Bronchial epithelial cell (primary cell): ENCODE measurements at regions not wholly inside any gene's neighbourhood (a gene's known extent, or its start where the extent isn't known, plus 50 kb on each side); places are given as distances from the start of the nearest gene placed in this dataset.
A peak's percentile ranks its signal among the peaks of the same experiment; 100 is the strongest.

Experiments used
- DNase-seq: peaks from one replicate; pipeline ENCODE4 v3.0.0-alpha.2; 2010; ENCODE audit warnings: low read depth
- FAIRE-seq: peaks from 2 replicates; lab custom pipeline; 2011; peaks lifted over from hg19 to GRCh38; lab: Jason Lieb, UNC
- H3K27me3 ChIP-seq: 2 replicates; pipeline ENCODE4 v1.5.1; 2011; ENCODE audit warnings: low read length; ENCODE audit not compliant: control insufficient read depth, insufficient read depth
- H3K36me3 ChIP-seq: 2 replicates; pipeline ENCODE4 v1.5.1; 2011; ENCODE audit warnings: low read length; ENCODE audit not compliant: control insufficient read depth, insufficient read depth
- H3K4me3 ChIP-seq: 2 replicates; pipeline ENCODE4 v1.5.1; 2011; ENCODE audit warnings: mild to moderate bottlenecking, low read depth, low read length, control low read depth
- TF ChIP-seq, protein P1 (sequence below): IDR thresholded peaks from 2 replicates; pipeline ENCODE4 v1.5.1; 2011; ENCODE audit warnings: mild to moderate bottlenecking, moderate library complexity, low read length, control low read depth, inconsistent platforms; ENCODE audit not compliant: insufficient read depth, severe bottlenecking

- no peak for FAIRE-seq
- H3K4me3 ChIP-seq = no peak overlapping the region
- peaks cover 8% of the 10 kb centered on the region for H3K27me3 ChIP-seq
- DNase-seq = no peak
- TF ChIP-seq, protein P1, sequence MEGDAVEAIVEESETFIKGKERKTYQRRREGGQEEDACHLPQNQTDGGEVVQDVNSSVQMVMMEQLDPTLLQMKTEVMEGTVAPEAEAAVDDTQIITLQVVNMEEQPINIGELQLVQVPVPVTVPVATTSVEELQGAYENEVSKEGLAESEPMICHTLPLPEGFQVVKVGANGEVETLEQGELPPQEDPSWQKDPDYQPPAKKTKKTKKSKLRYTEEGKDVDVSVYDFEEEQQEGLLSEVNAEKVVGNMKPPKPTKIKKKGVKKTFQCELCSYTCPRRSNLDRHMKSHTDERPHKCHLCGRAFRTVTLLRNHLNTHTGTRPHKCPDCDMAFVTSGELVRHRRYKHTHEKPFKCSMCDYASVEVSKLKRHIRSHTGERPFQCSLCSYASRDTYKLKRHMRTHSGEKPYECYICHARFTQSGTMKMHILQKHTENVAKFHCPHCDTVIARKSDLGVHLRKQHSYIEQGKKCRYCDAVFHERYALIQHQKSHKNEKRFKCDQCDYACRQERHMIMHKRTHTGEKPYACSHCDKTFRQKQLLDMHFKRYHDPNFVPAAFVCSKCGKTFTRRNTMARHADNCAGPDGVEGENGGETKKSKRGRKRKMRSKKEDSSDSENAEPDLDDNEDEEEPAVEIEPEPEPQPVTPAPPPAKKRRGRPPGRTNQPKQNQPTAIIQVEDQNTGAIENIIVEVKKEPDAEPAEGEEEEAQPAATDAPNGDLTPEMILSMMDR = no peak
- H3K36me3 ChIP-seq = no peaks in the 10 kb centered on the region
Observed at GRCh38 chr11:119476666-119477331, 53.8 kb upstream of the THY1 start.

DNA sequence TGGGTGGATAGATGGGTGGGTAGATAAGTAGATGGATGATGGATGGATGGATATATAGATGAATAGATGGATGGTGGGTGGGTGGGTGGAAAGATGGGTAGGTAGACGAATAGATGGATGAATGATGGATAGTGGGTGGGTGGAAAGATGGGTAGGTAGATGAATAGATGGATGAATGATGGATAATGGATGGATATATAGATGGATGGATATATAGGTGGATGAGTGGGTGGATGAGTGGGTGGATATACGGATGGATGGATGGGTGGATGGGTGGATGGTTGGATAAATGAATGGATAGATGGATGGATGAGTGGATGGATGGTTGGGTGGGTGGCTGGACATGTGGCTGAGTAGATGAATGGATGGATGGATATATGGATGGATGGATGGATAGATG lies 53.1 kb upstream of the THY1 start:
- Histone ChIP-seq H3K27me3 (peaks cover 8% of the 10 kb centered on the region), H3K36me3 (no peaks in the 10 kb centered on the region), H3K4me3 (no peak overlapping the region)
- TF ChIP-seq, protein P1 = no peak
- no peak for DNase-seq
- FAIRE-seq = no peak

DNA sequence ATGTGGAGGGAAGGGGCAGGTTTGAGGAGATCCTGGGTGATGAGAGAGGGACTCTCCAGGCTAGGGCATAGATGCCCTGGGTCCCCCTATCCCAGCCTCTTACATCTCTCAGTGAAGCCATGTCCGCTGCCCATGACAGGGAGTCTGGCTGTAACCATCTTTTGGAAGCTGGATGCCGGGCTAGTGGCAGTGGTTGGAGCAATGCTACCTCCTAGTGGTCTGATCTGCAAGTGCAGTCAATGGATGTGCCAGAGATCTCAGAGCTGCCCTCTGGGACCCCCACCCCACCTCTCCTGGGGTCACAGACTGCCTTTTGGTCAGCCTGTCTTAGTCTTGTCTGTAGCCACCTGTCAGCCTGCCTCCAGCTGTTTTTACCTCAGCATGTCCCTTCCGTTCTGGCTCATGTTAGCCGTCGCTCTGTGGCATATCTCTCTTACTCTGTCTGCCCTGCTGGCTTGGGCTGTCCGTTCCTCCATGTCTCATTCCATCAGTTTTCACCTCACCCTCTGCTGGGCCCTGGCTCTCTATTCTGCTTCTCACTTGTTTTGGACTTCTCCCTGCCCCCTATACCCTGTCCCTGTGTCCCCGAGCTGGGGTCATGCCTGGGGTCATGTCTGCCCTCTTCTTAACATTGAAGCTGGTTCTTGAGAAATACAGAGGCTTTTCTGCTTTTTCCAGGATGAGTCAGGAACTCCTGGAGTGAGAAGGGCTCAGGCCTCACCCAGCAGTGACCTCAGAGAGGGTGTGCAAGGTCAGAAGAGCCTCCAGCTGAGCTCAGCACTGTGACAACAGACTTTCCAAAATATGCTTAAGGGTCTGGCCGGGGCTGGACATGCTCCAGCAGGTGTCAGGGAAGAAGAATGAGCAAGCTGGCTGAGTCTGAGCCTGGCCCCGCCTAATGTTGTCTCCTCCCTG lies 52.0 kb upstream of the THY1 start:
- H3K36me3 ChIP-seq = no peaks in the 10 kb centered on the region
- no peak for FAIRE-seq
- H3K27me3 ChIP-seq = peaks cover 8% of the 10 kb centered on the region
- H3K4me3 ChIP-seq = no peak overlapping the region
- DNase-seq = peak; percentile 58
- TF ChIP-seq, protein P1 = peak; percentile 93

- Histone ChIP-seq H3K4me3 (no peak overlapping the region), H3K27me3 (peaks cover 8% of the 10 kb centered on the region), H3K36me3 (no peaks in the 10 kb centered on the region)
- FAIRE-seq = peak; percentile 96
- DNase-seq = no peak
- TF ChIP-seq, protein P1 = no peak
Observed at GRCh38 chr11:119473901-119474681, 51.1 kb upstream of the THY1 start.

DNA sequence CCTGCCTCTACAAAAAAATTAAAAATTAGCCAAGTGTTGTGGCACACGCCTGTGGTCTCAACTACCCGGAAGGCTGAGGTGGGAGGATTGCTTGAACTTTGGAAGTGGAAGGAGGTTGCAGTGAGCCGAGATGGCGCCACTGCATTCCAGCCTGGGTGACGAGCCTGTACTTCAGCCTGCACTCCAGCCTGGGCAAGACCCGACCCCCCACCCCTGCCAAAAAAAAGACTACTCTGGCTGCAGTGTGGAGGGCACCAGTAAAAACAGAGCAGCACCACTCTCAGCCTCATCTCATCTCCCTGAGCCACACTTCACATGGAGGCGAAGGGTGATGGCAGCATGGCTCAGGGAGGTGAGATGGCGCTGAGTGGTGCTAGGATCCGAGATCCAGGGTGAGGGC lies 50.3 kb upstream of the THY1 start:
- no peak for FAIRE-seq
- no peak for DNase-seq
- TF ChIP-seq, protein P1 = no peak
- H3K4me3 ChIP-seq = no peak overlapping the region
- H3K36me3 ChIP-seq = no peaks in the 10 kb centered on the region
- H3K27me3 ChIP-seq = peaks cover 8% of the 10 kb centered on the region
